ENCODE measurements at regions not wholly inside any gene's neighbourhood (a gene's known extent, or its start where the extent isn't known, plus 50 kb on each side); places are given as distances from the start of the nearest gene placed in this dataset.

DNA sequence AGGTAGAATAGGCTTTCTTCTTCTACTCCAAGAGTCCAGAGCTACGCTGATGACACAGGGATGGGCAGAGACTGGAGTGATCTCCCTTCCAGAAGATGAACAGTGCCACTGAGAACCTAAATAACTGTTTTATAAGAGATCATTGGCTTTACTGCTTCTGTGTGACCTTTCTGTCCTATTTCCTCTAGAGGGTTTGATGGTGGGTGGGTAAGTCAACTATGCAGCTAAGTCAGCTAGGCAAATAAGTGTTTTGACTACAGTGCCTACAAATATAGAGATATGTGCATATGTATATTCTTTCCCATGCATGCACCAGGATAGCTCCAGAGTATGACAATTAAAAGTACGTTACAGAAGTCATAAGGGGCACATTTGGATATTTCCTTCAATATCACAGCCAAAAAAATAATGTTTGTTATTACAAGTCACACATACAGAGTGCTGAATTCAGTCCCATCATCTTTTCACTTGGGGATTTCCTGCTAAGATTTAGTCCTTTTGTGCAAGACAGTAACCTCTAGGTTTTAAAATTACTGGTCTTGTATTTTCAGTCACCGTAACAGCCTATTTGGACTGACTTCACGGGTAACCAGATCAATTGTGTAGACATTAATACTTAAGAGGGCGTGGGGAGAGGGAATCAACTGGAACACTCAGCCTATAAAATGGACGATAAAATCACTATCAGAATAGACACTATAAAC is 412.6 kb upstream of the SOX5 start:
- Mint-ChIP-seq H3K9me3 (ENCODE audit: low read depth, unreplicated experiment) (no peaks in the 10 kb centered on the region), H3K36me3 (ENCODE audit: insufficient read depth, unreplicated experiment) (no peaks in the 10 kb centered on the region)

DNA sequence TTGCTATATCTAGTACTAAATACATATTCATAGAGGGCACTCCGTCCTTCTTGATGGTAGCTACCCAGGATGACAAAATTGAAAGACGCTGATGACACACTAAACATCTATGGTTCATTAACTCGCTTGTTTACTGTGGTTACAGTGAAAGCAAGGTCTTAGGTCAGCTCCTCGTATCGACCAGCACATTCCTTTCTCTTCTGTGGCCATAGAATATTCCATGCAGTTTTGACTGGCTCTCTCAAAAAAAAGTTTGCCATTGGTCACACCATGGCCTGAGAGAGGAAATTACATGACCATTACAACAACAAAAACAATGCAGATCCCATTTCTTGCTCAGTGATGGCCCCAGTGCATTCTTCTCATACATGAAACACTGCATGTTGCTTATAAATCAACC is 411.4 kb upstream of the SOX5 start:
- CTCF ChIA-PET: interaction anchor here (0.6 kb wide), 1 partner anchor 22 kb away, joined by 3 read pairs; no protein-coding TSS in a partner anchor
- intact Hi-C loops (cut with micrococcal nuclease; ENCODE audit: unreplicated experiment): no loop called here
- DNase-seq: peak; percentile 19
- BruUV-seq (replicated peaks): no TSS peak
- H3K36me3 Mint-ChIP-seq (ENCODE audit: insufficient read depth, unreplicated experiment): no peaks in the 10 kb centered on the region
- H3K9me3 Mint-ChIP-seq (ENCODE audit: low read depth, unreplicated experiment): no peaks in the 10 kb centered on the region
- no peaks in the 10 kb centered on the region for H3K4me1 Mint-ChIP-seq (ENCODE audit: low read depth, unreplicated experiment)
- no peaks in the 10 kb centered on the region for H3K27me3 Mint-ChIP-seq (ENCODE audit: unreplicated experiment)
- no peak overlapping the region for H3K27ac Mint-ChIP-seq (ENCODE audit: unreplicated experiment)
- H3K4me3 Mint-ChIP-seq (ENCODE audit: low read depth, unreplicated experiment): no peak overlapping the region
- TF ChIP-seq, protein P1, sequence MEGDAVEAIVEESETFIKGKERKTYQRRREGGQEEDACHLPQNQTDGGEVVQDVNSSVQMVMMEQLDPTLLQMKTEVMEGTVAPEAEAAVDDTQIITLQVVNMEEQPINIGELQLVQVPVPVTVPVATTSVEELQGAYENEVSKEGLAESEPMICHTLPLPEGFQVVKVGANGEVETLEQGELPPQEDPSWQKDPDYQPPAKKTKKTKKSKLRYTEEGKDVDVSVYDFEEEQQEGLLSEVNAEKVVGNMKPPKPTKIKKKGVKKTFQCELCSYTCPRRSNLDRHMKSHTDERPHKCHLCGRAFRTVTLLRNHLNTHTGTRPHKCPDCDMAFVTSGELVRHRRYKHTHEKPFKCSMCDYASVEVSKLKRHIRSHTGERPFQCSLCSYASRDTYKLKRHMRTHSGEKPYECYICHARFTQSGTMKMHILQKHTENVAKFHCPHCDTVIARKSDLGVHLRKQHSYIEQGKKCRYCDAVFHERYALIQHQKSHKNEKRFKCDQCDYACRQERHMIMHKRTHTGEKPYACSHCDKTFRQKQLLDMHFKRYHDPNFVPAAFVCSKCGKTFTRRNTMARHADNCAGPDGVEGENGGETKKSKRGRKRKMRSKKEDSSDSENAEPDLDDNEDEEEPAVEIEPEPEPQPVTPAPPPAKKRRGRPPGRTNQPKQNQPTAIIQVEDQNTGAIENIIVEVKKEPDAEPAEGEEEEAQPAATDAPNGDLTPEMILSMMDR (IDR thresholded peaks at IDR 0.05; ENCODE audit: unreplicated experiment): no peak

More for the DNA sequence above, 412.6 kb upstream of the SOX5 start:
- Mint-ChIP-seq H3K4me1 (ENCODE audit: low read depth, unreplicated experiment) (no peaks in the 10 kb centered on the region), H3K27me3 (ENCODE audit: unreplicated experiment) (no peaks in the 10 kb centered on the region), H3K27ac (ENCODE audit: unreplicated experiment) (no peak overlapping the region), H3K4me3 (ENCODE audit: low read depth, unreplicated experiment) (no peak overlapping the region)
- no peak for DNase-seq
- CTCF ChIA-PET: no interaction called here
- TF ChIP-seq, protein P1 (IDR thresholded peaks at IDR 0.05; ENCODE audit: unreplicated experiment): no peak
- intact Hi-C loops (cut with micrococcal nuclease; ENCODE audit: unreplicated experiment): no loop called here
- no TSS peak for BruUV-seq (replicated peaks)

- Mint-ChIP-seq H3K4me3 (ENCODE audit: low read depth, unreplicated experiment) (no peak overlapping the region), H3K4me1 (ENCODE audit: low read depth, unreplicated experiment) (no peaks in the 10 kb centered on the region), H3K36me3 (ENCODE audit: insufficient read depth, unreplicated experiment) (no peaks in the 10 kb centered on the region), H3K27ac (ENCODE audit: unreplicated experiment) (no peak overlapping the region), H3K9me3 (ENCODE audit: low read depth, unreplicated experiment) (no peaks in the 10 kb centered on the region), H3K27me3 (ENCODE audit: unreplicated experiment) (no peaks in the 10 kb centered on the region)
- intact Hi-C loops (cut with micrococcal nuclease; ENCODE audit: unreplicated experiment): no loop called here
- TF ChIP-seq, protein P1 (IDR thresholded peaks at IDR 0.05; ENCODE audit: unreplicated experiment): no peak
- CTCF ChIA-PET: interaction anchor here (0.6 kb wide), 1 partner anchor 22 kb away, joined by 3 read pairs; no protein-coding TSS in a partner anchor
- BruUV-seq (replicated peaks): no TSS peak
- DNase-seq: no peak
Measured at GRCh38 chr12:24360461-24360860, 411.0 kb upstream of the SOX5 start.

GRCh38 chr12:24360057-24360456 is 410.6 kb upstream of the SOX5 start:
- no peak for DNase-seq
- H3K4me1 Mint-ChIP-seq (ENCODE audit: low read depth, unreplicated experiment): no peaks in the 10 kb centered on the region
- no peak overlapping the region for H3K4me3 Mint-ChIP-seq (ENCODE audit: low read depth, unreplicated experiment)
- intact Hi-C loops (cut with micrococcal nuclease; ENCODE audit: unreplicated experiment): no loop called here
- TF ChIP-seq, protein P1 (IDR thresholded peaks at IDR 0.05; ENCODE audit: unreplicated experiment): no peak
- no peak overlapping the region for H3K27ac Mint-ChIP-seq (ENCODE audit: unreplicated experiment)
- no TSS peak for BruUV-seq (replicated peaks)
- no peaks in the 10 kb centered on the region for H3K9me3 Mint-ChIP-seq (ENCODE audit: low read depth, unreplicated experiment)
- H3K36me3 Mint-ChIP-seq (ENCODE audit: insufficient read depth, unreplicated experiment): no peaks in the 10 kb centered on the region
- CTCF ChIA-PET: no interaction called here
- no peaks in the 10 kb centered on the region for H3K27me3 Mint-ChIP-seq (ENCODE audit: unreplicated experiment)

All from Calu3 (cell line).